HCT116 (cell line): ENCODE measurements at regions not wholly inside any gene's neighbourhood (a gene's known extent, or its start where the extent isn't known, plus 50 kb on each side); places are given as distances from the start of the nearest gene placed in this dataset.

Experiments
- ATAC-seq: fragments of 200-7000 bp; cut with Tn5 transposase; 2 replicates; pipeline ENCODE4 v1.9.1; 2020; ENCODE audit warnings: mild to moderate bottlenecking, moderate library complexity
- BruUV-seq: library from RNA; stranded (reverse); fragments of 400-500 nt; replicated peaks from 2 replicates; lab custom pipeline; 2021; lab: Mats Ljungman, UMichigan
- CTCF ChIA-PET: fragments of 300-600 bp; sonication (Branson Sonifier 250); formaldehyde crosslinking; loops from one replicate; lab custom pipeline; 2021; ENCODE audit warnings: antibody characterized with exemption; lab: Charles Lee
- POLR2A ChIA-PET: fragments of 300-600, 350-600 bp; sonication (Branson Sonifier 250); formaldehyde crosslinking; loops from one replicate; lab custom pipeline; 2021; ENCODE audit warnings: antibody characterized with exemption; lab: Charles Lee
- RAD21 ChIA-PET, 2 experiments: fragments of 300-600 bp; sonication (Branson Sonifier 250); formaldehyde crosslinking; loops; one replicate each; lab custom pipeline; 2023; ENCODE audit warnings: low total read pairs in 2 of 2; ENCODE audit not compliant: uncharacterized antibody in 2 of 2, unreplicated experiment in 2 of 2, low non-redundant PET in 1 of 2; lab: Charles Lee
- DNase-seq: peaks from one replicate; pipeline ENCODE4 v3.0.0-alpha.2; 2010; ENCODE audit warnings: low read depth, low spot score
- H2AFZ ChIP-seq: fragments of 200-600 bp; shearing (Covaris generic), sonication (generic); 2 replicates; pipeline ENCODE4 v1.6.1; 2017; ENCODE audit warnings: low read depth, mixed run types, mixed read lengths, antibody characterized with exemption, low read length; ENCODE audit not compliant: poor library complexity, severe bottlenecking
- H3K27ac ChIP-seq: 2 replicates; pipeline ENCODE4 v1.5.1; 2012; ENCODE audit warnings: low read depth, low read length
- H3K27me3 ChIP-seq: fragments of 200-600 bp; sonication (generic); 2 replicates; pipeline ENCODE4 v1.6.1; 2016; ENCODE audit warnings: mixed run types, low read length, mixed read lengths; ENCODE audit not compliant: insufficient read depth
- H3K36me3 ChIP-seq, 2 experiments: fragments of 200-500 bp in 1 of 2; fragments of 200-600 bp in 1 of 2; sonication (Bioruptor generic) in 1 of 2; sonication (generic) in 1 of 2; 2 replicates each; pipeline versions ENCODE4 v1.5.1 to v1.6.1; 2014 to 2016; ENCODE audit warnings: low read length in 2 of 2, inconsistent platforms in 1 of 2, mixed read lengths in 1 of 2, mixed run types in 1 of 2; ENCODE audit not compliant: insufficient read depth in 2 of 2, control insufficient read depth in 1 of 2
- H3K4me1 ChIP-seq, 2 experiments: fragments of 200-600 bp in 1 of 2; sonication (generic) in 1 of 2; 2 replicates each; pipeline versions ENCODE4 v1.5.1 to v1.6.1; 2012 to 2017; ENCODE audit warnings: low read length in 2 of 2, inconsistent platforms in 1 of 2, mild to moderate bottlenecking in 1 of 2, mixed read lengths in 1 of 2, mixed run types in 1 of 2, moderate library complexity in 1 of 2; ENCODE audit not compliant: insufficient read depth in 2 of 2, control insufficient read depth in 1 of 2
- H3K4me2 ChIP-seq: fragments of 200-600 bp; sonication (generic); 2 replicates; pipeline ENCODE4 v1.6.1; 2017; ENCODE audit warnings: mixed run types, low read length, mixed read lengths
- H3K4me3 ChIP-seq, 2 experiments: fragments of 200-600 bp in 1 of 2; sonication (generic) in 1 of 2; replicated peaks in 1 of 2; 2 replicates each; pipeline ENCODE4 v1.5.1; 2011 to 2016; ENCODE audit warnings: low read length in 2 of 2, control low read depth in 1 of 2, low read depth in 1 of 2, mild to moderate bottlenecking in 1 of 2, mixed read lengths in 1 of 2, mixed run types in 1 of 2
- H3K79me2 ChIP-seq: fragments of 200-600 bp; sonication (generic); 2 replicates; pipeline ENCODE4 v1.6.1; 2017; ENCODE audit warnings: mild to moderate bottlenecking, mixed run types, low read length, moderate library complexity, mixed read lengths; ENCODE audit not compliant: insufficient read depth
- H3K9ac ChIP-seq: fragments of 200-600 bp; sonication (generic); 2 replicates; pipeline ENCODE4 v1.6.1; 2016; ENCODE audit warnings: low read length, mixed read lengths
- H3K9me2 ChIP-seq: fragments of 200-600 bp; sonication (generic), shearing (Covaris generic); 2 replicates; pipeline ENCODE4 v1.6.1; 2017; ENCODE audit warnings: mixed run types, mild to moderate bottlenecking, moderate library complexity; ENCODE audit not compliant: insufficient read depth
- H3K9me3 ChIP-seq, 2 experiments: fragments of 200-500 bp in 1 of 2; fragments of 200-600 bp in 1 of 2; sonication (Bioruptor generic) in 1 of 2; sonication (generic) in 1 of 2; 2 replicates each; pipeline ENCODE4 v1.6.1; 2014 to 2017; ENCODE audit warnings: low read length in 2 of 2, mixed read lengths in 2 of 2, inconsistent platforms in 1 of 2, low read depth in 1 of 2, mild to moderate bottlenecking in 1 of 2, mixed run types in 1 of 2, moderate library complexity in 1 of 2; ENCODE audit not compliant: control insufficient read depth in 1 of 2, insufficient read depth in 1 of 2
- H4K20me1 ChIP-seq: fragments of 200-600 bp; sonication (generic), shearing (Covaris generic); 2 replicates; pipeline ENCODE4 v1.6.1; 2017; ENCODE audit warnings: mixed run types, mild to moderate bottlenecking, moderate library complexity; ENCODE audit not compliant: insufficient read depth
- CTCF ChIP-seq, 3 experiments: fragments of 200-600 bp in 1 of 3; sonication (generic) in 1 of 3; IDR thresholded peaks in 2 of 3; conservative IDR thresholded peaks in 1 of 3; 2 replicates each; pipeline ENCODE4 v1.5.1; 2012 to 2017; ENCODE audit warnings: low read depth in 2 of 3, low read length in 2 of 3, antibody characterized with exemption in 1 of 3, borderline replicate concordance in 1 of 3, control low read depth in 1 of 3, mild to moderate bottlenecking in 1 of 3, mixed read lengths in 1 of 3, mixed run types in 1 of 3, moderate library complexity in 1 of 3; ENCODE audit not compliant: insufficient read depth in 1 of 3
- EZH2phosphoT487 ChIP-seq: fragments of 200-600 bp; IDR thresholded peaks from 2 replicates; pipeline ENCODE4 v1.6.1; 2018; ENCODE audit warnings: antibody characterized with exemption, borderline replicate concordance
- SIN3A ChIP-seq: IDR thresholded peaks from 2 replicates; pipeline ENCODE4 v1.6.1; 2012; ENCODE audit warnings: low read depth
- SRF ChIP-seq: IDR thresholded peaks from 2 replicates; pipeline ENCODE4 v1.6.1; 2012; ENCODE audit warnings: low read depth
- TCF7L2 ChIP-seq: IDR thresholded peaks from 2 replicates; pipeline ENCODE4 v1.7.0; 2011; ENCODE audit warnings: borderline replicate concordance, inconsistent platforms; ENCODE audit not compliant: insufficient read depth, insufficient read length; ENCODE audit errors: extremely low read depth
- intact Hi-C: fragments of 100-400 bp; cut with micrococcal nuclease; formaldehyde crosslinking; loops from 2 replicates; pipeline ENCODE4 v1.10.0; 2022

- Histone ChIP-seq H2AFZ (no peak overlapping the region), H3K9me3 (no peaks in the 10 kb centered on the region), H3K27ac (no peak overlapping the region), H3K79me2 (no peaks in the 10 kb centered on the region), H3K36me3 (no peaks in the 10 kb centered on the region), H3K4me2 (no peak overlapping the region), H3K27me3 (no peaks in the 10 kb centered on the region), H3K4me3 (no peak overlapping the region), H3K9me2 (no peaks in the 10 kb centered on the region), H3K9ac (no peak overlapping the region), H4K20me1 (no peaks in the 10 kb centered on the region), H3K4me1 (no peaks in the 10 kb centered on the region)
- no peak for TF ChIP-seq CTCF (IDR thresholded peaks at IDR 0.05 in 2 of 3, conservative IDR thresholded peaks at IDR 0.05 in 1 of 3; ENCODE audit: borderline replicate concordance in 1 of 3, insufficient read depth in 1 of 3, low read depth in 2 of 3, low read length in 2 of 3)
- TF ChIP-seq EZH2phosphoT487: no peak
- TF ChIP-seq TCF7L2: no peak
- TF ChIP-seq SRF: no peak
- no peak for TF ChIP-seq SIN3A
- ChIA-PET RAD21 (no interaction called here), CTCF (no interaction called here), POLR2A (no interaction called here)
- intact Hi-C loops: no loop called here
- no peak for ATAC-seq
- no TSS peak for BruUV-seq
- no peak for DNase-seq
Measured at GRCh38 chr6:21842875-21843645, 249.5 kb downstream of the SOX4 start.
